ENCODE measurements at regions not wholly inside any gene's neighbourhood (a gene's known extent, or its start where the extent isn't known, plus 50 kb on each side); places are given as distances from the start of the nearest gene placed in this dataset.

DNA sequence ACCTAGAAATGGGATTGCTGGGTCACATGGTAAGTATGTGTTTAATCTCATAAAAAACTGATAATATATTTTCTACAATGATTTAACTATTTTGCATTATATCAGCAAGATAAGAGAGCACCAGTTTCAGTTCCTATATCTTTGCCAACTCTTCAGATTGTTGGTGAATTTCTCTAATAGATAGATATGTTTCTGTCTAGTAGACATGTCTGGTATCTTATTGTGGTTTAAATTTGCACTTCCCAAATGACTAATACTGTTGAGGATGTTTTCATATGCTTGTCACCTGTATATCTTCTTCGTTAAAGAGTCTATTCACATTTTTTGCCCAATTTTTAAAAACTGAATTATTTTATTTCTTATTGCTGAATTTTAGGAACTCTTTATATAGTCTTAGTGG lies 113.8 kb upstream of the UXS1 start:
- Histone ChIP-seq H3K4me1 (no peaks in the 10 kb centered on the region), H3K36me3 (replicated peaks in 1 of 2; ENCODE audit: insufficient read depth in 1 of 2, low read depth in 2 of 2) (no peaks in the 10 kb centered on the region), H3K27ac (no peak overlapping the region), H3K9me3 (no peaks in the 10 kb centered on the region), H3K4me3 (no peak overlapping the region), H3K27me3 (no peaks in the 10 kb centered on the region)
- ATAC-seq: no peak
- DNase-seq: no peak
- 78 to 79% methylated on average over 1 of the region's 1 CpG for WGBS, 2 donors
- TF ChIP-seq CTCF (IDR thresholded peaks at IDR 0.05): no peak
- TF ChIP-seq POLR2A (IDR thresholded peaks at IDR 0.05): no peak
- intact Hi-C loops (cut with DNase I): no loop called here

DNA sequence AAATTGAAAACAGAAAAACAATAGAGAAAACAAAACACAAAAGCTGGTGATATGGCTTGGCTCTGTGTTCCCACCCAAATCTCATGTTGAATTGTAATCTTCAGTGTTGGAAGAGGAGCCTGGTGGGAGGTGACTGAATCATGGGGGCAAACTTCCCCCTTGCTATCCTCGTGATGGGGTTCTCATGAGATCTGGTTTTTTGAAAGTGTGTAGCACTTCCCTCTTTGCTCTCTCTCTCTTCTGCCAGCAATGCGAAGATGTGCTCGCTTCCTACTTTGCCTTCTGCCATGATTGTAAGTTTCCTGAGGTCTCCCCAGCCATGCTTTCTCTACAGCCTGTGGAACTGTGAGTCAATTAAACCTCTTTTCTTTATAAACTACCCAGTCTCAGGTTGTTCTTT lies 112.3 kb upstream of the UXS1 start:
- no peaks in the 10 kb centered on the region for H3K4me1 ChIP-seq
- no peak overlapping the region for H3K4me3 ChIP-seq
- WGBS, 2 donors: 71 to 73% methylated on average over 3 of the region's 3 CpGs
- no peaks in the 10 kb centered on the region for H3K36me3 ChIP-seq (replicated peaks in 1 of 2; ENCODE audit: insufficient read depth in 1 of 2, low read depth in 2 of 2)
- TF ChIP-seq CTCF (IDR thresholded peaks at IDR 0.05) (no peak), POLR2A (IDR thresholded peaks at IDR 0.05) (no peak)
- no peak overlapping the region for H3K27ac ChIP-seq
- H3K9me3 ChIP-seq: no peaks in the 10 kb centered on the region
- DNase-seq (no peak), ATAC-seq (no peak)
- H3K27me3 ChIP-seq: no peaks in the 10 kb centered on the region
- intact Hi-C loops (cut with DNase I): no loop called here

- H3K4me3 ChIP-seq: no peak overlapping the region
- WGBS, 2 donors: 49 to 61% methylated on average over 5 of the region's 5 CpGs
- TF ChIP-seq CTCF (IDR thresholded peaks at IDR 0.05): no peak
- TF ChIP-seq POLR2A (IDR thresholded peaks at IDR 0.05): no peak
- H3K4me1 ChIP-seq: no peaks in the 10 kb centered on the region
- no peak overlapping the region for H3K27ac ChIP-seq
- intact Hi-C loops (cut with DNase I): no loop called here
- no peak for ATAC-seq
- no peak for DNase-seq
- no peaks in the 10 kb centered on the region for H3K9me3 ChIP-seq
- no peaks in the 10 kb centered on the region for H3K27me3 ChIP-seq
- no peaks in the 10 kb centered on the region for H3K36me3 ChIP-seq (replicated peaks in 1 of 2; ENCODE audit: insufficient read depth in 1 of 2, low read depth in 2 of 2)
Observed at GRCh38 chr2:106304612-106305184, 110.6 kb upstream of the UXS1 start.

DNA sequence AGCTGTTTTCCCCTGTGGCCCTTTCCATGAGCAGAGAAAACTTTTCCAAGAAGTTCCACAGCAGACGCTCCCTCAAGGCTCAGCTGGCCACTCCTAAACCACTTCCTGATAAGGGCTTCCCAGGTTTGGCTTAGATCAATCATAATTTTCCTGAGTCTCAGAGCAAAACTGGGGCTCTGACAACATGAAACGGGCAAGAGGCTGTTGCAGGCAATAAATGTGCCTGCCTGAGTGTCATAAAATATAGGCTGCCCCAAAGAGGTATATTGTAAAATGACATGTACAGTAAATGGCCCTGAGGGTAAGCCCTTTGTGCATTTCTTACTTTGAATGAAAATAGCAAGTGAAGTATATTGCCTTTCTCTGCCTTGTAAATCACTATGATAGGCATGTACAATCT lies 105.6 kb upstream of the UXS1 start:
- Histone ChIP-seq H3K9me3 (no peaks in the 10 kb centered on the region), H3K27ac (no peak overlapping the region), H3K4me3 (no peak overlapping the region), H3K4me1 (no peaks in the 10 kb centered on the region), H3K36me3 (replicated peaks in 1 of 2; ENCODE audit: insufficient read depth in 1 of 2, low read depth in 2 of 2) (no peaks in the 10 kb centered on the region), H3K27me3 (no peaks in the 10 kb centered on the region)
- DNase-seq (no peak), ATAC-seq (no peak)
- 50 to 59% methylated on average over 2 of the region's 2 CpGs for WGBS, 2 donors
- intact Hi-C loops (cut with DNase I): no loop called here
- TF ChIP-seq CTCF (IDR thresholded peaks at IDR 0.05) (no peak), POLR2A (IDR thresholded peaks at IDR 0.05) (no peak)

DNA sequence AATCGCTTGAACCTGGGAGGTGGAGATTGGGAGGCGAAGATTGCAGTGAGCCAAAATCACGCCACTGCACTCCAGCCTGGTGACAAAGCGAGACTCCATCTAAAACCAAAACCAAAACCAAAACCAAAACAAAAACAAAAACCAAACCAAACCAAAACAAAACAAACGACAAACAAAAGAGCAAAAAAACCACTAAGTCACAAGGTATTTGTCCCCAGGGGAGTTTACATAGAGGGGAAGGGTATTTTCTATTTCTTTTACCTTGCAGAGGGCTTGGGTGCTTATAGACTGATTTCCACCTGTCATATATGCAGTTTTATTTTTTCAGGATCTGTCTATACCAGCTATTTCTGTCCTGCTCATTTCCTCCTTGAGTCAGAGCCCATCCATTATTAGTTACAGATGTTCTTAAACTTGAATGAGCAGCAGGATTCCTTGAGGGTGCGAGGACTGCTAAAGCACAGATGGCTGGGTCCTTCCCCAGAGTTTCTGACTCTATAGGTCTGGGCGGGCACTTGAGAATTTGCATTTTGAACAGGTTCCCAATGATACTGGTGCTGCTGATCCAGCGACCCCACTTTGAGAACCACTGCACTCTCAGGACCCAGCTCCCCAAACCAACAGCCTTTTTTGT lies 102.2 kb upstream of the UXS1 start:
- TF ChIP-seq POLR2A (IDR thresholded peaks at IDR 0.05): no peak
- no peak for TF ChIP-seq CTCF (IDR thresholded peaks at IDR 0.05)
- intact Hi-C loops (cut with DNase I): no loop called here
- no peak for ATAC-seq
- no peaks in the 10 kb centered on the region for H3K27me3 ChIP-seq
- DNase-seq: no peak
- no peak overlapping the region for H3K4me3 ChIP-seq
- 83 to 86% methylated on average over 7 to 8 of the region's 8 CpGs for WGBS, 2 donors
- H3K36me3 ChIP-seq (replicated peaks in 1 of 2; ENCODE audit: insufficient read depth in 1 of 2, low read depth in 2 of 2): no peaks in the 10 kb centered on the region
- no peak overlapping the region for H3K27ac ChIP-seq
- no peaks in the 10 kb centered on the region for H3K9me3 ChIP-seq
- H3K4me1 ChIP-seq: no peaks in the 10 kb centered on the region
